Natural killer cell (primary cell): ENCODE measurements at regions not wholly inside any gene's neighbourhood (a gene's known extent, or its start where the extent isn't known, plus 50 kb on each side); places are given as distances from the start of the nearest gene placed in this dataset.

Experiments used
- ATAC-seq, 3 donors: fragments of 150-1000 bp in 2 of 3; fragments of 200-7000 bp in 1 of 3; cut with Tn5 transposase; 1 replicate in 1 of 3; 2 replicates in 2 of 3; pipeline ENCODE4 v1.10.0; 2021; ENCODE audit warnings: mild to moderate bottlenecking in 2 of 3, moderate library complexity in 2 of 3
- DNase-seq, 2 donors: peaks; one replicate each; pipeline versions ENCODE4 v3.0.0 to v3.0.0-alpha.2; 2013 to 2021; ENCODE audit warnings: mixed read lengths in 1 of 2
- H3K27ac ChIP-seq: one replicate; pipeline ENCODE4 v1.5.1; 2013; ENCODE audit warnings: mild to moderate bottlenecking, low read length
- H3K27me3 ChIP-seq: one replicate; pipeline ENCODE4 v1.6.1; 2013; ENCODE audit warnings: low read length; ENCODE audit not compliant: control insufficient read depth, insufficient read depth
- H3K36me3 ChIP-seq: one replicate; pipeline ENCODE4 v1.6.1; 2013; ENCODE audit warnings: low read length; ENCODE audit not compliant: control insufficient read depth, insufficient read depth
- H3K4me1 ChIP-seq: one replicate; pipeline ENCODE4 v1.6.1; 2013; ENCODE audit warnings: low read length; ENCODE audit not compliant: control insufficient read depth, insufficient read depth
- H3K4me3 ChIP-seq: one replicate; pipeline ENCODE4 v1.5.1; 2013; ENCODE audit warnings: low read length
- H3K9me3 ChIP-seq: one replicate; pipeline ENCODE4 v1.6.1; 2013; ENCODE audit warnings: low read length; ENCODE audit not compliant: control insufficient read depth, insufficient read depth
- H3K27ac Mint-ChIP-seq, 2 donors: one replicate each; pipeline ENCODE4 v1.8.0; 2022; ENCODE audit warnings: mild to moderate bottlenecking in 2 of 2, mixed read lengths in 2 of 2, moderate library complexity in 1 of 2
- H3K27me3 Mint-ChIP-seq, 2 donors: one replicate each; pipeline ENCODE4 v1.8.0; 2022; ENCODE audit warnings: low read depth in 2 of 2, mixed read lengths in 2 of 2
- H3K36me3 Mint-ChIP-seq: one replicate; pipeline ENCODE4 v1.8.0; 2022; ENCODE audit warnings: mixed read lengths
- H3K4me1 Mint-ChIP-seq, 2 donors: one replicate each; pipeline ENCODE4 v1.8.0; 2022; ENCODE audit warnings: mixed read lengths in 2 of 2
- H3K4me3 Mint-ChIP-seq: one replicate; pipeline ENCODE4 v1.8.0; 2022; ENCODE audit warnings: mild to moderate bottlenecking, moderate library complexity, mixed read lengths
- H3K9me3 Mint-ChIP-seq, 2 donors: one replicate each; pipeline ENCODE4 v1.8.0; 2022; ENCODE audit warnings: mixed read lengths in 2 of 2
- CTCF ChIP-seq: fragments of 200-600 bp; IDR thresholded peaks from one replicate; pipeline ENCODE4 v1.8.0; 2022; ENCODE audit warnings: antibody characterized with exemption
- WGBS: methylation state at CpG from one replicate; pipeline ENCODE4 v1.1.7; 2013; ENCODE audit warnings: missing lambda C conversion rate; ENCODE audit not compliant: insufficient coverage; 5-methylcytosine and 5-hydroxymethylcytosine counted together
- intact Hi-C: fragments of 100-400 bp; cut with micrococcal nuclease; formaldehyde crosslinking; loops from one replicate; pipeline ENCODE4 v1.14.2; 2022

GRCh38 chr13:95352486-95352885, 51.2 kb upstream of the ABCC4 start:
- no peaks in the 10 kb centered on the region for H3K36me3 ChIP-seq
- no peak overlapping the region for H3K4me3 ChIP-seq
- WGBS: 79% methylated on average over 1 of the region's 1 CpG
- Mint-ChIP-seq H3K27me3 (peaks cover 0 to 7% of the 10 kb centered on the region in 2 donors), H3K4me3 (no peak overlapping the region), H3K27ac (no peak overlapping the region), H3K9me3 (no peaks in the 10 kb centered on the region), H3K4me1 (no peaks in the 10 kb centered on the region), H3K36me3 (no peaks in the 10 kb centered on the region)
- no peak for ATAC-seq
- intact Hi-C loops: no loop called here
- no peak overlapping the region for H3K27ac ChIP-seq
- no peaks in the 10 kb centered on the region for H3K4me1 ChIP-seq
- DNase-seq: no peak
- no peaks in the 10 kb centered on the region for H3K9me3 ChIP-seq
- no peaks in the 10 kb centered on the region for H3K27me3 ChIP-seq
- no peak for TF ChIP-seq CTCF

GRCh38 chr13:95354156-95354555, 52.9 kb upstream of the ABCC4 start:
- Histone ChIP-seq H3K4me1 (no peaks in the 10 kb centered on the region), H3K36me3 (no peaks in the 10 kb centered on the region), H3K4me3 (no peak overlapping the region), H3K27ac (no peak overlapping the region), H3K27me3 (no peaks in the 10 kb centered on the region), H3K9me3 (no peaks in the 10 kb centered on the region)
- peaks cover 0 to 7% of the 10 kb centered on the region in 2 donors for H3K27me3 Mint-ChIP-seq
- intact Hi-C loops: no loop called here
- no peak overlapping the region for H3K4me3 Mint-ChIP-seq
- TF ChIP-seq CTCF: no peak
- H3K4me1 Mint-ChIP-seq: no peaks in the 10 kb centered on the region
- DNase-seq (no peak), ATAC-seq (no peak)
- 55% methylated on average over 2 of the region's 2 CpGs for WGBS
- no peaks in the 10 kb centered on the region for H3K36me3 Mint-ChIP-seq
- H3K27ac Mint-ChIP-seq: no peak overlapping the region
- no peaks in the 10 kb centered on the region for H3K9me3 Mint-ChIP-seq

GRCh38 chr13:95354680-95355487, 53.6 kb upstream of the ABCC4 start:
- Mint-ChIP-seq H3K36me3 (no peaks in the 10 kb centered on the region), H3K27ac (no peak overlapping the region), H3K4me3 (no peak overlapping the region), H3K4me1 (no peaks in the 10 kb centered on the region), H3K27me3 (peaks cover 0 to 7% of the 10 kb centered on the region in 2 donors), H3K9me3 (no peaks in the 10 kb centered on the region)
- Histone ChIP-seq H3K27ac (no peak overlapping the region), H3K4me1 (no peaks in the 10 kb centered on the region), H3K4me3 (no peak overlapping the region), H3K27me3 (no peaks in the 10 kb centered on the region), H3K36me3 (no peaks in the 10 kb centered on the region), H3K9me3 (no peaks in the 10 kb centered on the region)
- TF ChIP-seq CTCF: no peak
- WGBS: 94% methylated on average over 4 of the region's 4 CpGs
- intact Hi-C loops: no loop called here
- no peak for ATAC-seq
- no peak for DNase-seq

- Histone ChIP-seq H3K4me1 (no peaks in the 10 kb centered on the region), H3K27ac (no peak overlapping the region), H3K36me3 (no peaks in the 10 kb centered on the region), H3K27me3 (no peaks in the 10 kb centered on the region), H3K9me3 (no peaks in the 10 kb centered on the region), H3K4me3 (no peak overlapping the region)
- H3K27ac Mint-ChIP-seq: no peak overlapping the region
- H3K4me3 Mint-ChIP-seq: no peak overlapping the region
- H3K9me3 Mint-ChIP-seq: no peaks in the 10 kb centered on the region
- intact Hi-C loops: no loop called here
- ATAC-seq (no peak), DNase-seq (no peak)
- H3K36me3 Mint-ChIP-seq: no peaks in the 10 kb centered on the region
- H3K27me3 Mint-ChIP-seq: peaks cover 0 to 7% of the 10 kb centered on the region in 2 donors
- no peak for TF ChIP-seq CTCF
- 84% methylated on average over 6 of the region's 6 CpGs for WGBS
- H3K4me1 Mint-ChIP-seq: no peaks in the 10 kb centered on the region
These were observed 54.2 kb upstream of the ABCC4 start for GRCh38 chr13:95355494-95355893.
